ENCODE measurements at regions not wholly inside any gene's neighbourhood (a gene's known extent, or its start where the extent isn't known, plus 50 kb on each side); places are given as distances from the start of the nearest gene placed in this dataset.
"Not testable (repeated sequence)": the region's sequence is repeated elsewhere in the genome, so short reads cannot be mapped to it uniquely, and the experiment has no call there.

DNA sequence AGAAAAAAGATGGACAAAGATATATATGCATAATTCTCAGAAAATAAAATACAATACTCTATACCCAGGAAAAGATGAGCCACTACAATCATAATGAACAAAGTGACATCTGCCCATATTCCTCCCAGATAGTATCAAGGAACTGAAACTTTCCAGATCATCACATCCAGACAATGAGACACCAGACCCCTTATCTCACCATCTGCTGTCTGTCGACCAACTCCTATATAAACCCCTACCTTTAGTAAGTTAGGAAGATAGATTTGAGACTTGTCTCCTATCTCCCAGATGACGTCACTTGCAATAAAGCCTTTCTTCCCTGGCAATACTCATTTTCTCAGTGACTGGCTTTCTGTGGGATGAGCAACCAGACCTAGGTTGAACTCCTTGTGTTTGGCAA is 1071.6 kb downstream of the PLOD2 start:
- DNase-seq (ENCODE audit: insufficient read length, low spot score), result no peak

GRCh38 chr3:145094355-145094941 is 1066.5 kb downstream of the PLOD2 start:
- DNase-seq (ENCODE audit: insufficient read length, low spot score) (peak; percentile 1), FAIRE-seq (no peak)
- TF ChIP-seq TAF1 (IDR thresholded peaks at IDR 0.05; ENCODE audit: low read depth, low read length), result no peak
- no peak for TF ChIP-seq SPI1 (IDR thresholded peaks at IDR 0.05; ENCODE audit: low read depth, low read length)
- TF ChIP-seq PAX5 (IDR thresholded peaks at IDR 0.05; ENCODE audit: insufficient read depth, low read length, severe bottlenecking), result no peak
- no peak for TF ChIP-seq POU2F2 (IDR thresholded peaks at IDR 0.05; ENCODE audit: low read depth, low read length)
- no peak for TF ChIP-seq POLR2A (IDR thresholded peaks at IDR 0.05; ENCODE audit: low read depth, low read length)
- TF ChIP-seq POLR2AphosphoS5 (IDR thresholded peaks at IDR 0.05; ENCODE audit: low read depth, low read length), result no peak

More for the DNA sequence above, 1071.6 kb downstream of the PLOD2 start:
- TF ChIP-seq SPI1 (IDR thresholded peaks at IDR 0.05; ENCODE audit: low read depth, low read length) (peak; percentile 51; the same call in 1 of the 2 replicates), PAX5 (IDR thresholded peaks at IDR 0.05; ENCODE audit: insufficient read depth, low read length, severe bottlenecking) (no peak), POLR2AphosphoS5 (IDR thresholded peaks at IDR 0.05; ENCODE audit: low read depth, low read length) (no peak)
- no peak for FAIRE-seq

GRCh38 chr3:145111141-145111540 is 1049.8 kb downstream of the PLOD2 start:
- FAIRE-seq; DNase-seq (ENCODE audit: insufficient read length, low spot score): not testable (repeated sequence)

GRCh38 chr3:145116769-145117168 is 1044.2 kb downstream of the PLOD2 start:
- TF ChIP-seq SPI1 (IDR thresholded peaks at IDR 0.05; ENCODE audit: low read depth, low read length) (no peak), POLR2A (IDR thresholded peaks at IDR 0.05; ENCODE audit: low read depth, low read length) (no peak), PAX5 (IDR thresholded peaks at IDR 0.05; ENCODE audit: insufficient read depth, low read length, severe bottlenecking) (no peak), POU2F2 (IDR thresholded peaks at IDR 0.05; ENCODE audit: low read depth, low read length) (no peak), TAF1 (IDR thresholded peaks at IDR 0.05; ENCODE audit: low read depth, low read length) (no peak), POLR2AphosphoS5 (IDR thresholded peaks at IDR 0.05; ENCODE audit: low read depth, low read length) (no peak)
- DNase-seq (ENCODE audit: insufficient read length, low spot score), result no peak
- no peak for FAIRE-seq

GRCh38 chr3:145118303-145118702 is 1042.7 kb downstream of the PLOD2 start:
- DNase-seq (ENCODE audit: insufficient read length, low spot score) (no peak), FAIRE-seq (no peak)
- TF ChIP-seq PAX5 (IDR thresholded peaks at IDR 0.05; ENCODE audit: insufficient read depth, low read length, severe bottlenecking) (no peak), POU2F2 (IDR thresholded peaks at IDR 0.05; ENCODE audit: low read depth, low read length) (no peak), POLR2A (IDR thresholded peaks at IDR 0.05; ENCODE audit: low read depth, low read length) (no peak), TAF1 (IDR thresholded peaks at IDR 0.05; ENCODE audit: low read depth, low read length) (no peak), POLR2AphosphoS5 (IDR thresholded peaks at IDR 0.05; ENCODE audit: low read depth, low read length) (no peak), SPI1 (IDR thresholded peaks at IDR 0.05; ENCODE audit: low read depth, low read length) (no peak)

DNA sequence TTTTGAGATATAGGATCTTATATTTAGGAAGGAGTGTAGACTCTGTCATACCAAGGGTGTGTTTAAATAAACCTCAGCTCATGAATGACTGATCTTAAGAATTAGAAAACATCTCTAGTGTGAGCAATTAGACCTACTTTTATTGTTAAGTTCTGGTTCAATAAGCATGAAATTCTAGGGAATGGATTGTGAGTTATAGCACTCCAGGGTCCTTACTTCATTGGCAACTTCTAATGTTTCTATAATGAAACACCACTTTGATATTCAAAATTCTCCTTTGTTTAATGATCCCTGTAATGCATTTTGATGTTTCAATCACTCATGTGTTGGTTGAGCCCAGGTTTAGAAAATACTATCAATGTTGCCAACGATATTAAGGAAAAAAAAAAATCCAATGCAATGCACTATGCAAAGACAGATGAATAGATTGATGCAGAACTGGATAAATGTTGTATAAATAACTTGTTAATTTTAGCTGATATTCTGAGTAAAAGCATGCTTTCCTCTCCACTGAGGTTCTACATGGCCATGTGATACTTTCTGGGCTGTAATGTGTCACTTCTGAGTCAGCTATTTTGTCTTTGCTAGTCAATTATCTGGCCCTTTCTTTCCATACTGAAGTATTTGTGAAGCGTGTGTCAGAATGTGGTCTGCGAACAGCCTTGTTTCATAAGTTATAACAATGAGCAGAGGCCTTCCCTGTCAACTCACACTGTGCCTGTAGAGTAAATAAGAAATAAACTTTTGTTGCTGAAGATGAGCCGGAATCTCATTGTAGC is 1035.9 kb downstream of the PLOD2 start:
- DNase-seq (ENCODE audit: insufficient read length, low spot score), result no peak
- TF ChIP-seq PAX5 (IDR thresholded peaks at IDR 0.05; ENCODE audit: insufficient read depth, low read length, severe bottlenecking) (no peak), POU2F2 (IDR thresholded peaks at IDR 0.05; ENCODE audit: low read depth, low read length) (no peak), POLR2A (IDR thresholded peaks at IDR 0.05; ENCODE audit: low read depth, low read length) (no peak), TAF1 (IDR thresholded peaks at IDR 0.05; ENCODE audit: low read depth, low read length) (no peak), SPI1 (IDR thresholded peaks at IDR 0.05; ENCODE audit: low read depth, low read length) (no peak), POLR2AphosphoS5 (IDR thresholded peaks at IDR 0.05; ENCODE audit: low read depth, low read length) (no peak)
- FAIRE-seq, result no peak

DNA sequence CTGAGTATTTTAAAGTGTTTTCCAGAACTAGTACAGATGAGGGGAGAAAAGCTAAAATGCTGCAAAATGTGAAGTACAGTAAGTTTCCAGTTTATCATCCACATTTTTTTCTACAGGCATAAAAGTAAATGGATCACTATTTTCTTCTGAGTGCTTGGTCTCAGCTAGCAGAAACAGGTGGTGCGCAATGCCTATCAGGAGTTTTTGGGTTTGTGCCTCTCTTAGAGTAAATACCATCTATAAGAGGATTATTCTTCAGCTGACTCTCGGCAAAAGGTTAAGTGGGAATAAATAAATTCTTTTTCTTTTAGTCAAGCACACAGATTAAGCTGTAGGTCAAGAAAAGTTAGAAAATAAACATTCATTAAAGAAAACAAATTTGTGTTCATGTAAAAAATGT is 1027.7 kb downstream of the PLOD2 start:
- no peak for DNase-seq (ENCODE audit: insufficient read length, low spot score)
- no peak for FAIRE-seq
- no peak for TF ChIP-seq POLR2A (IDR thresholded peaks at IDR 0.05; ENCODE audit: low read depth, low read length)
- TF ChIP-seq TAF1 (IDR thresholded peaks at IDR 0.05; ENCODE audit: low read depth, low read length), result no peak
- TF ChIP-seq PAX5 (IDR thresholded peaks at IDR 0.05; ENCODE audit: insufficient read depth, low read length, severe bottlenecking), result no peak
- no peak for TF ChIP-seq POLR2AphosphoS5 (IDR thresholded peaks at IDR 0.05; ENCODE audit: low read depth, low read length)
- no peak for TF ChIP-seq SPI1 (IDR thresholded peaks at IDR 0.05; ENCODE audit: low read depth, low read length)
- TF ChIP-seq POU2F2 (IDR thresholded peaks at IDR 0.05; ENCODE audit: low read depth, low read length), result no peak

GRCh38 chr3:145134738-145135137 is 1026.2 kb downstream of the PLOD2 start:
- FAIRE-seq (no peak), DNase-seq (ENCODE audit: insufficient read length, low spot score) (no peak)
- no peak for TF ChIP-seq POLR2AphosphoS5 (IDR thresholded peaks at IDR 0.05; ENCODE audit: low read depth, low read length)
- no peak for TF ChIP-seq POU2F2 (IDR thresholded peaks at IDR 0.05; ENCODE audit: low read depth, low read length)
- TF ChIP-seq PAX5 (IDR thresholded peaks at IDR 0.05; ENCODE audit: insufficient read depth, low read length, severe bottlenecking), result no peak
- TF ChIP-seq SPI1 (IDR thresholded peaks at IDR 0.05; ENCODE audit: low read depth, low read length), result no peak
- no peak for TF ChIP-seq POLR2A (IDR thresholded peaks at IDR 0.05; ENCODE audit: low read depth, low read length)
- TF ChIP-seq TAF1 (IDR thresholded peaks at IDR 0.05; ENCODE audit: low read depth, low read length), result no peak

DNA sequence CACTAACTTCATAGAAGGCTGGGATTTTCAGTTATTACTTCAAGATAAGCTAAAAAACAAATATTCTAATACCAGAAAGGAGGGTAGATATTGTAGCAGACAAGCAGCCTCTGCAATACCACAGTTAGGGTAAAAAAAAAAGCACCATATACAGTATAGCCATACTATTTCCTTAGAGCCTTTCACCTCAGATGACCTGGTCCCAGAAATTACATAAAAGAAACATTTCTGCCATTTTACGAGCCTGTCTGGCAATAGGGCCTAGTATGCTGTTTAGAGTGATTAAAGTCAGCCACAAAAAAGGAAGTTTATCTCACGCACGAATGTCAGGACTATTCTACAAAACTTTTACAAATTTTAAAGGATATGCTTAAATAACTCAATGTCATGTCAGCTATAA is 1016.6 kb downstream of the PLOD2 start:
- DNase-seq (ENCODE audit: insufficient read length, low spot score), result no peak
- FAIRE-seq, result no peak
- TF ChIP-seq TAF1 (IDR thresholded peaks at IDR 0.05; ENCODE audit: low read depth, low read length) (no peak), POLR2A (IDR thresholded peaks at IDR 0.05; ENCODE audit: low read depth, low read length) (no peak), PAX5 (IDR thresholded peaks at IDR 0.05; ENCODE audit: insufficient read depth, low read length, severe bottlenecking) (no peak), SPI1 (IDR thresholded peaks at IDR 0.05; ENCODE audit: low read depth, low read length) (no peak), POU2F2 (IDR thresholded peaks at IDR 0.05; ENCODE audit: low read depth, low read length) (no peak), POLR2AphosphoS5 (IDR thresholded peaks at IDR 0.05; ENCODE audit: low read depth, low read length) (no peak)

- TF ChIP-seq TAF1 (IDR thresholded peaks at IDR 0.05; ENCODE audit: low read depth, low read length) (no peak), POU2F2 (IDR thresholded peaks at IDR 0.05; ENCODE audit: low read depth, low read length) (no peak), POLR2A (IDR thresholded peaks at IDR 0.05; ENCODE audit: low read depth, low read length) (no peak), SPI1 (IDR thresholded peaks at IDR 0.05; ENCODE audit: low read depth, low read length) (no peak), POLR2AphosphoS5 (IDR thresholded peaks at IDR 0.05; ENCODE audit: low read depth, low read length) (no peak), PAX5 (IDR thresholded peaks at IDR 0.05; ENCODE audit: insufficient read depth, low read length, severe bottlenecking) (no peak)
- DNase-seq (ENCODE audit: insufficient read length, low spot score) (no peak), FAIRE-seq (no peak)
These were observed 1015.5 kb downstream of the PLOD2 start for GRCh38 chr3:145145461-145145860.

Measured in GM12891 (cell line).